PC-3 (cell line): ENCODE measurements at regions not wholly inside any gene's neighbourhood (a gene's known extent, or its start where the extent isn't known, plus 50 kb on each side); places are given as distances from the start of the nearest gene placed in this dataset.

ENCODE experiments used
- EZH2 ChIP-seq: fragments of 300-600 bp; sonication (generic); IDR thresholded peaks from one replicate; pipeline ENCODE4 v1.6.1; 2017; ENCODE audit warnings: antibody characterized with exemption, mild to moderate bottlenecking, low read length; ENCODE audit not compliant: unreplicated experiment
- TF ChIP-seq, protein P1 (sequence below): fragments of 300-600 bp; sonication (generic); conservative IDR thresholded peaks from 2 replicates; pipeline ENCODE4 v1.5.1; 2017; ENCODE audit warnings: antibody characterized with exemption, low read depth, mild to moderate bottlenecking, low read length

DNA sequence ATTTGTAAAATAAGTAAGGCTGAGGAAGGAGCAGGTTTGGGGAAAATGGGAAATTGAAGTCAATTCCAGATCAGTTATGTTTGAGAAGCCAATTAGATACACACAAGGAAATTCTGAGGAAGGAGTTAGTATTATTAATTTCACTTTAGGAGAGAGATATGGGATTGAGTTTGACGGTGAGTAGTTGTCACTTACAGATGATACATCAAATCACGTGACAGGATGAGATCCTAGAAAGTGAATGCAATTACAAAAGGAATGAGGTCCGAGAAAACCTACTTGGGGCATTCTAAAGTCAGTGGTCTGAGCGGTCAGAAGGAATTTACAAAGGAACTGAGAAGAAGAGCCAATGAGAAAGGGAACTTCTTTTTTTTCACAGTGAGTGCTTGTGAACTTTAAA is 364.3 kb upstream of the TMEM229A start:
- TF ChIP-seq, protein P1, sequence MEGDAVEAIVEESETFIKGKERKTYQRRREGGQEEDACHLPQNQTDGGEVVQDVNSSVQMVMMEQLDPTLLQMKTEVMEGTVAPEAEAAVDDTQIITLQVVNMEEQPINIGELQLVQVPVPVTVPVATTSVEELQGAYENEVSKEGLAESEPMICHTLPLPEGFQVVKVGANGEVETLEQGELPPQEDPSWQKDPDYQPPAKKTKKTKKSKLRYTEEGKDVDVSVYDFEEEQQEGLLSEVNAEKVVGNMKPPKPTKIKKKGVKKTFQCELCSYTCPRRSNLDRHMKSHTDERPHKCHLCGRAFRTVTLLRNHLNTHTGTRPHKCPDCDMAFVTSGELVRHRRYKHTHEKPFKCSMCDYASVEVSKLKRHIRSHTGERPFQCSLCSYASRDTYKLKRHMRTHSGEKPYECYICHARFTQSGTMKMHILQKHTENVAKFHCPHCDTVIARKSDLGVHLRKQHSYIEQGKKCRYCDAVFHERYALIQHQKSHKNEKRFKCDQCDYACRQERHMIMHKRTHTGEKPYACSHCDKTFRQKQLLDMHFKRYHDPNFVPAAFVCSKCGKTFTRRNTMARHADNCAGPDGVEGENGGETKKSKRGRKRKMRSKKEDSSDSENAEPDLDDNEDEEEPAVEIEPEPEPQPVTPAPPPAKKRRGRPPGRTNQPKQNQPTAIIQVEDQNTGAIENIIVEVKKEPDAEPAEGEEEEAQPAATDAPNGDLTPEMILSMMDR, result no peak
- no peak for TF ChIP-seq EZH2
